Retinal pigment epithelial cell (primary cell): ENCODE measurements at regions not wholly inside any gene's neighbourhood (a gene's known extent, or its start where the extent isn't known, plus 50 kb on each side); places are given as distances from the start of the nearest gene placed in this dataset.
A peak's percentile ranks its signal among the peaks of the same experiment; 100 is the strongest.
"Not testable (repeated sequence)": the region's sequence is repeated elsewhere in the genome, so short reads cannot be mapped to it uniquely, and the experiment has no call there.

Experiments used
- DNase-seq: peaks from one replicate; pipeline ENCODE4 v3.0.0-alpha.2; 2010; ENCODE audit warnings: low read depth
- H3K4me3 ChIP-seq: 2 replicates; pipeline ENCODE4 v1.5.1; 2011; ENCODE audit warnings: mild to moderate bottlenecking, low read length, control low read depth, moderate library complexity
- CTCF ChIP-seq: conservative IDR thresholded peaks from 2 replicates; pipeline ENCODE4 v1.5.1; 2011; ENCODE audit warnings: low read depth, low read length, control low read depth, inconsistent platforms

- no peak for TF ChIP-seq CTCF
- no peak for DNase-seq
- no peak overlapping the region for H3K4me3 ChIP-seq
These were observed 167.1 kb downstream of the PRL start for GRCh38 chr6:22129751-22130150.

- H3K4me3 ChIP-seq = no peak overlapping the region
- TF ChIP-seq CTCF = no peak
- DNase-seq = no peak
These were observed 164.2 kb downstream of the PRL start for GRCh38 chr6:22132656-22133055.

GRCh38 chr6:22133357-22133756 lies 163.5 kb downstream of the PRL start:
- peak; percentile 18 for DNase-seq
- TF ChIP-seq CTCF = no peak
- no peak overlapping the region for H3K4me3 ChIP-seq

GRCh38 chr6:22134308-22134707 lies 162.5 kb downstream of the PRL start:
- H3K4me3 ChIP-seq = no peak overlapping the region
- TF ChIP-seq CTCF = no peak
- no peak for DNase-seq

- TF ChIP-seq CTCF = no peak
- no peak overlapping the region for H3K4me3 ChIP-seq
- no peak for DNase-seq
These were observed 161.4 kb downstream of the PRL start for GRCh38 chr6:22135395-22135794.

- not testable (repeated sequence) for H3K4me3 ChIP-seq, DNase-seq
These were observed 156.1 kb downstream of the PRL start for GRCh38 chr6:22140736-22141135.

GRCh38 chr6:22141241-22141745 lies 155.5 kb downstream of the PRL start:
- no peak for DNase-seq
- no peak for TF ChIP-seq CTCF

GRCh38 chr6:22142856-22143255 lies 154.0 kb downstream of the PRL start:
- no peak for TF ChIP-seq CTCF
- no peak overlapping the region for H3K4me3 ChIP-seq
- no peak for DNase-seq

More at GRCh38 chr6:22141241-22141745, 155.5 kb downstream of the PRL start:
- H3K4me3 ChIP-seq = no peak overlapping the region
